COR-L47 (cell line): ENCODE measurements at regions not wholly inside any gene's neighbourhood (a gene's known extent, or its start where the extent isn't known, plus 50 kb on each side); places are given as distances from the start of the nearest gene placed in this dataset.
A peak's percentile ranks its signal among the peaks of the same experiment; 100 is the strongest.
"Not testable (repeated sequence)": the region's sequence is repeated elsewhere in the genome, so short reads cannot be mapped to it uniquely, and the experiment has no call there.

Source experiments
- DNase-seq: peaks from one replicate; lab custom pipeline; 2025; lab: John Stamatoyannopoulos, UW

DNA sequence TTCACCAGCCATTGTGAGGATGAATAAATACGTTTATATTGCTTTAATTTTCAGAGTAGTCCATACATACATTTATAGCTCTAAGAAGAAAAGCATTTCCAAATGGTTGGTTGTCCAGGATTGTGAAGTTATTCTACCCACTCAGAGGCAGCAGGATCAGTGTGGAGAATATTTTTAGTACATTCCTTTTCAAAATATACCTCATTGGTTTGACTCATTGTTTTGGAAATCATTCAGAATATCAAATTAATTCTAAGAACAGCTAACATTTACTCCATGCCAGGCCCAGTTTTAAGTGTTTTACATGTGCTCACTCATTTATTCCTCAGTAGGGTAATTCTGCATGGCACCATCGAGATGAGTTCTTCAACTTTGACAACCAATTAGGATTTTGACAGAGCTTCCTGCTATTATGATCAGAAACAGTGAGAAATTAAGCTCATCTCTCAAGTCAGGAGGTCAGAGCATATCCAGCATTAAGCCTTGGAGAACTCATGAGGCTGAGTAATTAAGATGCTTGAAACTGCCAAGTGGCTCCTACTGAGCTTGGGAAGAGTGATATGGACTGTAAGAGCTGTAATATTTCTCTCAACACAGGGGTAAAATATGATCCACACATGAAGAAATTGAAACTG lies 153.3 kb upstream of the CLEC14A start:
- DNase-seq, result no peak

DNA sequence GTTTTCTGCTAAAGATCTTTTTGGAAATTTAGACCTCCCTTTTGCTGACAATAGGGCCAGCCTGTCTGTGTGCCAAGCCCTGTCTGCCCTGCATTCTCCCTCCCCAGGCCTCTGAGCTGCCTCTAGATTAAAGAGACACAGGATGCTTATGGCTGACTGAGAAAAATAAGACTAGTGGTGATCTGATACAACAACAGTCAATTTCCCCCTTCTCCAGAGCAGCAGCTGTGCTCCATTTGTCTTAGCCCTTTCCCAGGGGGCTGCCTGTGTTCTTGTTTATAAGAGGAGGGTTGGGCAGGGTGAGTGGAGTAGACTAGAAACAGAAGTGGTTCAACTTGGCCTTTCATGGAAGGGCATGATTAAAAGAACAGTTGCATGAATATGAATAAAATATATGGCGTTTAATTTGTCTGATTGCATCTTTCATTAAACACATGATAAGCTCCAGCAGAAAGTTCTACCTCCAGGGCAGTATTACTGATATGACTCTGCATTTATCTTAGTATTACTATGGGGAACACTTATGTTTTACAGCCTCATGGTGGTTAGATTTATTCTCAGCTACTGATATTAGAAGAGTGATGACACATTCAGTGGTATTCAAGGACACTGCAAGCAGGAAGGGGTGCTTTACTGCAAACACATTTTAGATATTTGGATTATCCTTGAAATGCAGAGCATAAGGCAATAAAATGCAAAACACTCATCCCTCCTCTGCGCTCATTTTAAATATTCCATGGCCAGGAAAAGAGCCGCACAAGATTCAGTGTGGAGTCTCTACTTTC lies 150.2 kb upstream of the CLEC14A start:
- DNase-seq, result peak; percentile 45

- no peak for DNase-seq
These were observed 148.7 kb upstream of the CLEC14A start for GRCh38 chr14:38404616-38405015.

DNA sequence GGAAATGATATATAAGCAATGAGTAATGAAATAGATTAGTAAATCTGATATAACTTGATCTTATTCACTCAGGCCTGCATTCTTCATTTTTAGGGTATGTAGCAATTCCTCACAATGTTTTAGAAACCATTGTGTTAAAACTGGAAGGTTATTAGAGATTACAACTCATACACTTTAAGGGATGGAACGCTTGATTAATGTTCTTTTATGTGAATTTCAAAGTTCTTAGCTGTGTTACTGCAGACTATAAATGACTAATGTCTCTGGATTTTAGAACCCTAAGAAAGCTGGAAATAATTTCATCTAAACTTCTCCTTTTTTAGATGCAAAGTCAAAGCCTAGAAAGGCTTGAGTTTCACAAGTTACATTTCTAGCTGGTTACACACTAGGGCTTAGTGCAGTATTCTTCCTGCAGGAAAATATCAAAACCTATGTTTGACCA lies 148.2 kb upstream of the CLEC14A start:
- DNase-seq, result no peak

DNA sequence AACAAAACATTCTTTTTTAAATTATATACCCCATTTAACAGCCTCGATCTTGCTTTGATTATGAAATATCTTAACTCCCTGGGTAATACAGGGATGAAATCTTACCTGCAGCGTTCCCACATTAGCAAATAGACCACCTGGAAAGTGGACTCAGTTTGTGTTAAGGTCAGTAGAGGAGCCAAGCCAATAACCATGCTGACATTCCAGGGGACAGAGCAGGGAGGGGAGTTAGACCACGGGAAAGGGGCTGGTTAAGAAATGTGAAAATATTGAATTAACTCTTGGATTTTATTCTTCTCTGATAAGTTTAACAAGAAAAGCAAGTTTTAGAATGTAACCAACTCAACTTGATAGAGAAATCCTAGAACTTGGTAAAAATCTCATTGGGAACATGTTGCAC lies 144.9 kb upstream of the CLEC14A start:
- no peak for DNase-seq

- DNase-seq, result no peak
These were observed 143.8 kb upstream of the CLEC14A start for GRCh38 chr14:38399652-38400051.

DNA sequence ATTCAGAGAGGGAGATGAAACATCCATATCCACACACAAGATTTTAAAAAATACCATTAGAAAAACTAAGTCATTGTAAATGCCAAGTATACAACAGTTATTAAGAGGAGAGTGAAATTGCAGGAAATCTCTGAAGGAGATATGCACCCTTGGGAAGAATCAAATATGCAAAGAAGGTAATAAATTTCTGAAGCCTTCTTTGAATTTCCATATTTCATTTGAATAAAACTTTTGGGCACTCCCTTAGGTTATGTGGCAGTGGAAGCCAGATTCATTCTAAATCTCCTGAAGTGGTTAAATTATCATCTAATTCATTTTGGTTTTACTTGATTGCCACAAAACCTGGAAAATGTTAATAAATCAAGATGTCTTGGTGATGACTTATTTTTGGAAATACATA lies 138.9 kb upstream of the CLEC14A start:
- DNase-seq, result no peak

GRCh38 chr14:38394064-38394463 lies 138.2 kb upstream of the CLEC14A start:
- no peak for DNase-seq

DNA sequence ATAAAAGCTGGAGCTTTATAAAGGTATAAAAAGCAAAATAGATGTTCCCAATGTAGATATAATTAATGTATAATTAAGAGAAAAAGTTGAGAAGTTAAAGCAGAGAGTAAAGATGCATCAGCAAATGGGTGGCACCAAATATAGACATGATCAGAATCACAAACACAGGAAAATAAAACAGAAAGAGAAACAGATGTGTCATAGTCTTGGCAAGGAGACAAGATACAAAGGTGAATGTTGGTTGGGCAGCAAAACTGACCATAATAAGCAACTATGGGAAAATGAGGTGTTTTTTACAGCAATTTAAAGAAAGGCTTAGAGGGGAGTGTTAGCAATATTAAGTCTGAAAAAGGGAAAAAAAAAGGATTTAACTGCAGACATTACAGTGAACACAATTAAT lies 135.4 kb upstream of the CLEC14A start:
- DNase-seq, result no peak

- DNase-seq, result no peak
These were observed 133.8 kb upstream of the CLEC14A start for GRCh38 chr14:38389681-38390080.

- no peak for DNase-seq
These were observed 131.9 kb upstream of the CLEC14A start for GRCh38 chr14:38387821-38388220.

DNA sequence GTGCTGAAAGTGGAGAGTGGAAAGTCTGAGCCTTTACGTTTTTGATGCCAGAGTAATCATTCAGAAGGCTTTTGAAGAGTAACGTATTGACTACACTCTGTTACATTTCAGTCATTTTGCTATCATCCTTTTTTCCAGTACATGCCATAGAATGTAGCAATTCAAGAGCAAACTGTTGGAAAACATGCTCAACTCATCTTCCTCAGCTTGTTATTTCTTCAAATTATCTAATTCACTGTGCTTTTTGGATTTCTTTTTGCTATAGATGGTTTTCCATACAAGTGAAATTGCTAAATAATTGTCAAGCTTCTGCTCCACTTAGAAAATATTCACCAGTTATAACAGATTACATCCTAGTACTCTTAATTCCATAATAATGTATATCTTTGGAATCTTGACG lies 129.9 kb upstream of the CLEC14A start:
- DNase-seq, result no peak

DNA sequence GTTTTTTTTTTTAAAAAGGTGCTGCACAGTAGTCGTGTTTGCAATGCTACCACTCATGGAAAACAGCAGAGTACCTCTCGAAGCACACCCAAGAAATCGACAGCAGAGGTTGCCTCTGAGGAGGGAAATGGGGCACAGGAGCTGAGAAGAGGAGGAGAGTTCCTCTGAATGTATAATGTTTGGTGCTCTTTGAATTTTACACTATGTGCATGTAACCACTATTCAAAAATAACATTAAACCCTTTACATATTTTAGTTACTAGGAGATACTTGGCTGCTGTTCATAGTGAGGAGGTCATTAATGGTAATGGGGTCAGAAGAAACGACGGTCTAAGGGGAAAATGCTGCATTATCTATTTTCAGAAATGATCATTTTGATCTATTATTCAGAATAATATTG lies 129.4 kb upstream of the CLEC14A start:
- DNase-seq, result no peak

DNA sequence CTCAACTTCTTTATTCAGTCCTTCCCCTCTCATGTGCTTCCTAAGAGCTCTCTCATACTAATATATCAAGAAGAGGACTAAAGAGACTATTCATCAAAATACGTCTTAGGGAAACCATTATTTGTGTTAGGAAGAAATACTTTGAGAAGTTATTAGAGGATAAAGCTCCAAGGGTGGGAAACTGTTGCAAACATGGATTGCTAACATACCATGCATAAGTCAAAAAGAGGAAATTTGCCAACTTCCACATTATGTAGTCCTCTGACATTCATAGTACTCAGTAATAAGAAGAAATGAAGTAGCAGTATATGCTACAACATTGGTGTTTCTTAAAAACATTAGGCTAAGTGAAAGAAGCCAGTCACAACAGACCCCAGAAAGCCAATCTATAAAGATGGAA lies 128.8 kb upstream of the CLEC14A start:
- no peak for DNase-seq

- no peak for DNase-seq
These were observed 112.0 kb upstream of the CLEC14A start for GRCh38 chr14:38367922-38368321.

GRCh38 chr14:38366374-38366773 lies 110.5 kb upstream of the CLEC14A start:
- DNase-seq, result no peak

DNA sequence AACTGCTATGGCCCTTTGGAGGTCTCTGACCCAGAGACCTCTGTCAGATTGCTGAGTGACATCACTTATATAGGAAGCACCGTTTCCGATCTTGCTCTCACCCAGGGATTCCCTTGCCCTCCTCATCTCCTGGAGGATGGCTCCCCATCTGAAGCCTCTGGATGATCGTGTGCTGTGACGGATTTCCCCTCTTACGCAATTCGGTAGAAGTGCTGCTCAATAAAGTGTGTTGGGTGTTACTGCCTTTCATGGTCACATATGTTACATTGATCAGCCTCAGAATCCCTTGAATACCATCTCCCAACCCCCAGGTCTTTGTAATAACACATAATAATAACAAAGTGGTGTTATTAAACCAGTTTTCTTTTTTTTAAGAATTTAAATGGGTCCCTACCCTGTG lies 107.3 kb upstream of the CLEC14A start:
- DNase-seq, result no peak

DNA sequence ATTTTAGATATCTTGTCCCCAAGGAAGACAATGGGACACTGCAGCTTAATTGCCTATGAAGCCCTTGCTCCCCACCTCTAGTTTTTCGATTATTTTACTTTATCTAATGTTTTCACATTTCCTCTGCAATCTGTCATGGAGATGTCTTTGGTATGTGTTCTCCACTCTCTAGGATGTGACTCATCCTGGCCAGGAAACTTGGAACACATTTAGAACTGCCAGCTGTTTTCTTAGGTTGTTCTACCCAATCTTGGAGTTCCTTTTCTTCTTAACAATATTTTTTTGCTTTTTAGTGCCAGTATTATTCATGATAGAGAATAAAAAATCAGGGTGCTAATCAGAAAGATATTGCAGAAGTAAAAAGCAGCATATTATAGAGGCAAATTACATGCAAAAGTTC lies 101.7 kb upstream of the CLEC14A start:
- no peak for DNase-seq

DNA sequence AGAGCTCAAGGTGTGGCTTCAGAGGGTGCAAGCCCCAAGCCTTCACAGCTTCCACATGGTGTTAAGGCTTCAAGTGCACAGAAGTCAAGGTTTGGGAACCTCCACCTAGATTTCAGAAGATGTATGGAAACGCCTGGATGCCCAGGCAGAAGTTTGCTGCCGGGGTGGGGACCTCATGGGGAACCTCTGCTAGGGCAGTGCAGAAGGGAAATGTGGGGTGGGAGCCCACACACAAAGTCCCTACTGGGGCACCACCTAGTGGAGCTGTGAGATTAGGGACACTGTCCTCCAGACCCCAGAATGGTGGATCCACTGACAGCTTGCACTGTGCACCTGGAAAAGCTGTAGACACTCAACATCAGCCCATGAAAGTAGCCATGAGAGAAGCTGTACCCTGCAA lies 99.6 kb upstream of the CLEC14A start:
- not testable (repeated sequence) for DNase-seq

- no peak for DNase-seq
These were observed 94.2 kb upstream of the CLEC14A start for GRCh38 chr14:38350102-38350501.

DNA sequence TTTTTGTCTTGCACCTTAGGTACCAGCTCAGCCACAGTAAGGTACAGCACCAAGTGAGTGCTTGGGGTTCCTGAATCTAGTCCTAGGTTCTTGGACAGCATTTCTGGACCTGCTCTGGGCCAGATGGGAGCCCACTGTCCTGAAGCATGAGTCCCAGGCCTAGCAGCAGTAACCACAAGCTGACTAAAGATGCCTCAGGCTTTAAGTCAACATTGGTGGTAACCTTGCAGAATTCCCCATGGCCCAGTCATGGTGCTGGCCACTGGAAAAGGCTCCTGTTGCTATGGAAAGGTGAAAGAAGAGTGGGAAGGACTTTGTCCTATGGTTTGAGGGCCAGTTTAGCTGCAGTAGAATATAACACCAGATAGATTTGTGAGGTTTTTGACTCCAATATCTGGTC lies 86.9 kb upstream of the CLEC14A start:
- no peak for DNase-seq

GRCh38 chr14:38339696-38340095 lies 83.8 kb upstream of the CLEC14A start:
- no peak for DNase-seq

DNA sequence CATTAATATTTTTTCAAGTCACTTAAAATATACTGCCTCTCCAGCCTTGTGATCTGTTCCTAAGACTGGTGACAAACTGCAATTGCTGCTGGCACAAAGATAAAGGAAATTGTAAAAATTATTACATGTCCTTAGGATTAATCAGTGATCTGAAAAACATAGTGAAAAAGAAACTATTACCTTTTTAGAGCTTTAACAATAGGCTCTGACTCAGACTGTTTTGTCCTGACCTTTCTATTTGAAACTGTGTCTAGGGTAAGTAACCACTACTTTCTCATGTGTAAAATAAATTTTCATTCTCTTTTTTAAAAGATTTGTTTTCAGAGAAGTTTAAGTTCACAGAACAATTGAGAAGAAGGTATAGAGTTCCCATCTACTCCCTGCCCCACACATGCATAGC lies 80.4 kb upstream of the CLEC14A start:
- DNase-seq, result no peak

DNA sequence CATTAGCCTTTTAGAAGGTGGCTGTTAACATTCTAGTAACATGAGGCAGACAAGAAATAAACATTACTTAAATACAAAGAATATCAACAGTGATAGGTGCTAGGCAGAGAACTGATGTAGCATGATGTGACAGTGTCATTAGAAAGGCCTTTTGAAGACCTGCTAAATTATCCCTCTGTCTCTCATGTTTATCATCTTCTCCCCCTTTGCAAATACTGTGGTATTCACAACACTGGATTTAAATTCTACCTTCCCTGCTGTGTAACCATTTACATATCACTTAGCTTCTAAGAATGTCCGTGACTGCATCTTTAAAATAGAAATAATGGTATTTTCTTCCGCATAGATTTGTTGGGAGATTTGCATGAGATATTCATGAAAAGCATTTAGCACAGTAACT lies 74.4 kb upstream of the CLEC14A start:
- no peak for DNase-seq
